ENCODE measurements at regions not wholly inside any gene's neighbourhood (a gene's known extent, or its start where the extent isn't known, plus 50 kb on each side); places are given as distances from the start of the nearest gene placed in this dataset.
A peak's percentile ranks its signal among the peaks of the same experiment; 100 is the strongest.

GRCh38 chr16:29315916-29316517 is 90.5 kb downstream of the NPIPB11 start:
- peak in 2 of 5 experiments; percentile 28 to 36 for TF ChIP-seq CTCF (IDR thresholded peaks at IDR 0.05 in 4 of 5, conservative IDR thresholded peaks at IDR 0.05 in 1 of 5)
- TF ChIP-seq POLR2A (IDR thresholded peaks at IDR 0.05): no peak

Data from gastrocnemius medialis (tissue), 4 donors.